HG03066 (cell line): ENCODE measurements at regions not wholly inside any gene's neighbourhood (a gene's known extent, or its start where the extent isn't known, plus 50 kb on each side); places are given as distances from the start of the nearest gene placed in this dataset.
"Not testable (repeated sequence)": the region's sequence is repeated elsewhere in the genome, so short reads cannot be mapped to it uniquely, and the experiment has no call there.

Source experiments
- ATAC-seq: cut with Tn5 transposase; IDR thresholded peaks from one replicate; pipeline ENCODE4 v1.9.1; 2021; ENCODE audit warnings: low read depth; ENCODE audit not compliant: unreplicated experiment

GRCh38 chr10:43853369-43853768 is 204.7 kb upstream of the ZNF32 start:
- ATAC-seq = no peak

GRCh38 chr10:43852644-43853214 is 204.0 kb upstream of the ZNF32 start:
- no peak for ATAC-seq

GRCh38 chr10:43852149-43852548 is 203.5 kb upstream of the ZNF32 start:
- ATAC-seq = no peak

GRCh38 chr10:43851030-43851429 is 202.3 kb upstream of the ZNF32 start:
- no peak for ATAC-seq

- ATAC-seq = no peak
Measured at GRCh38 chr10:43849551-43849950, 200.9 kb upstream of the ZNF32 start.

GRCh38 chr10:43846968-43847367 is 198.3 kb upstream of the ZNF32 start:
- ATAC-seq = no peak

GRCh38 chr10:43846187-43846680 is 197.6 kb upstream of the ZNF32 start:
- ATAC-seq = no peak

GRCh38 chr10:43845121-43845520 is 196.4 kb upstream of the ZNF32 start:
- no peak for ATAC-seq

GRCh38 chr10:43844221-43844620 is 195.5 kb upstream of the ZNF32 start:
- no peak for ATAC-seq

- no peak for ATAC-seq
Measured at GRCh38 chr10:43843321-43844101, 194.8 kb upstream of the ZNF32 start.

- ATAC-seq = no peak
Measured at GRCh38 chr10:43842496-43842895, 193.8 kb upstream of the ZNF32 start.

GRCh38 chr10:43842072-43842471 is 193.4 kb upstream of the ZNF32 start:
- ATAC-seq = no peak

- no peak for ATAC-seq
Measured at GRCh38 chr10:43839973-43840372, 191.3 kb upstream of the ZNF32 start.

GRCh38 chr10:43834751-43835150 is 186.1 kb upstream of the ZNF32 start:
- ATAC-seq = not testable (repeated sequence)

- no peak for ATAC-seq
Measured at GRCh38 chr10:43827853-43828252, 179.2 kb upstream of the ZNF32 start.

- ATAC-seq = no peak
Measured at GRCh38 chr10:43825984-43826383, 177.3 kb upstream of the ZNF32 start.

- ATAC-seq = no peak
Measured at GRCh38 chr10:43825421-43825820, 176.7 kb upstream of the ZNF32 start.

- no peak for ATAC-seq
Measured at GRCh38 chr10:43824934-43825333, 176.3 kb upstream of the ZNF32 start.

- ATAC-seq = no peak
Measured at GRCh38 chr10:43822631-43823580, 174.2 kb upstream of the ZNF32 start.

GRCh38 chr10:43821103-43821502 is 172.4 kb upstream of the ZNF32 start:
- ATAC-seq = no peak

- no peak for ATAC-seq
Measured at GRCh38 chr10:43820663-43821062, 172.0 kb upstream of the ZNF32 start.
